Hepatocyte (in vitro differentiated cells): ENCODE measurements at regions not wholly inside any gene's neighbourhood (a gene's known extent, or its start where the extent isn't known, plus 50 kb on each side); places are given as distances from the start of the nearest gene placed in this dataset.

Experiments
- CTCF ChIP-seq: fragments of 200-600 bp; sonication (generic); IDR thresholded peaks from 2 replicates; pipeline ENCODE4 v1.5.1; 2016; ENCODE audit warnings: antibody characterized with exemption, mild to moderate bottlenecking; ENCODE audit not compliant: poor library complexity
- EZH2 ChIP-seq: fragments of 200-600 bp; sonication (generic); IDR thresholded peaks from 2 replicates; pipeline ENCODE4 v1.6.1; 2016; ENCODE audit warnings: antibody characterized with exemption, mild to moderate bottlenecking, borderline replicate concordance

DNA sequence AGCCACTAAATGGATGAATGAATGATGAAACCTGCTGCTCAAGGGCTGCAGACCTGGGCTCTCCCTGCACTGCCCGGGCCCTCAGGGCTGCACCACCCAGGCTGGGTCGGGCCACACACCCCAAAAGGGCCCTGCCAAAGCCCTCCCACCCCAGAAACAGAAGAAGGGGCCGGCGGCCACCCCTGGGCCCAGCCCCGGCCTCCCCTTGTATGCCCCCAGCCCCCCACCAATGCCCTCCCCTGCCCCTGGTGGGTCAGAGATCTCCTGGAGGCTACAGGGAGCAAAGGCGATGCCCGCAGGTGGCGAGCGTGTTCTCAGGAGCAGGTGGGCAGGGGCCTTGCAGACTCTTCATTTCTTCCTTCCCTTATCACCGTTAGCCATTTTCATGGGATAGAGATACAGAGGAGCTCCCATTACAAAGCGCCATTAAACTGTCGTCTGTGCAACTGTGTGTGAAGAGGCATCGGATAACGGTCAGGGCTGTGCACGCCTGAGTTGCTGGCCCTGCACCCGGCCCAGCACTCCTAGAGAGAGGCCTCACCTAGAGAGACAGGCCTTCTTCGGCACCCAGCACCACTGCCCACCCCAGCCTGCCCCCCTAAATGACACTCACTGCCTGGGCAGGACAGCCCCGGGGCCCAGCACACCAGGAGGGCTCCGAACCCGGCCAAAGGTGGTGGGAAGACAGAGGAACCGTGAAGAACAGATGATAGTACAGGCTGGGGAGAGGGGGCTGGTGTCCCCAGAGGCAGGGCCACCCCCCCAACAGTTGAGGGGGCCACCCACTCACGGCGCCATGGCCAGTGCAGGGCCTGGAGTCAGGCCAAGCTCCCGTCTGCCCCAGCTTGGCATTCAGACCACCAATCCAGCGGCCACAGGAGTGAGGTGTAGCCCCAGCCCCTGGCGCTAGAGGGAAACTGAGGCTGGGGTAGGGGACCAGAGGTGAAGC lies 133.7 kb downstream of the FAM53A start:
- no peak for TF ChIP-seq EZH2
- no peak for TF ChIP-seq CTCF
